Hematopoietic multipotent progenitor cell treated with erythropoietin and hydrocortisone succinate and interleukin-3 and kit ligand, for 6 days (in vitro differentiated cells): ENCODE measurements at regions not wholly inside any gene's neighbourhood (a gene's known extent, or its start where the extent isn't known, plus 50 kb on each side); places are given as distances from the start of the nearest gene placed in this dataset.

Experiments used
- DNase-seq: peaks from one replicate; pipeline ENCODE4 v3.0.0-alpha.2; 2015

GRCh38 chr20:11001764-11002540 lies 328.2 kb upstream of the JAG1 start:
- DNase-seq: no peak

GRCh38 chr20:11003341-11003740 lies 329.5 kb upstream of the JAG1 start:
- DNase-seq: no peak

DNA sequence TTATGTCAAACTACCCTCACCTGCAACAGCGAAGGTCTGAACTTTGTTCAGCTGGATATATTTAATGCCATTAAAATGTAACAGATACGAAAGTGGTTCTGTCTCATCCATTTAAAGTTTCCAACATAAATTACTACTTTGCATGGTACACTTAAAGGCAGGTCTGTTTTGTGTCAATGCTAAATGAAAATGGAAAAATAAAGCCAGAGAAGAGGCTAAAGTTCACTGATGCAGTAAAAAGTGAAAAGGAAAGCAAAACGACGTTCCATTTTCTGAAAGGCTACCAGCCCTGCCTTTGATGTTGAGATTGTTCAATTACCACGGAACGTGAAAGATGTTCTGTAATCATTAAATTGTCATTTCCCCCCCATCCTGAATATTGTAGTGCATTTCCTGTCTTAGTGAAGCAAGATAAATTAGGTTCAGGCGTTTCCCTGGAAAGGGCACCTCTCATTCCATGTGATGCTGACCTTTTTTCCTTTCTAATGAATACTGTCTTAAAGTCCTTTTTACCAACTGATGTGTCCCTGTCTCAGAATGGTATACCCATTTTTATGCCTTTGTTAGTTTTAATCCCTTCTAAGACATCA lies 334.7 kb upstream of the JAG1 start:
- DNase-seq: no peak

DNA sequence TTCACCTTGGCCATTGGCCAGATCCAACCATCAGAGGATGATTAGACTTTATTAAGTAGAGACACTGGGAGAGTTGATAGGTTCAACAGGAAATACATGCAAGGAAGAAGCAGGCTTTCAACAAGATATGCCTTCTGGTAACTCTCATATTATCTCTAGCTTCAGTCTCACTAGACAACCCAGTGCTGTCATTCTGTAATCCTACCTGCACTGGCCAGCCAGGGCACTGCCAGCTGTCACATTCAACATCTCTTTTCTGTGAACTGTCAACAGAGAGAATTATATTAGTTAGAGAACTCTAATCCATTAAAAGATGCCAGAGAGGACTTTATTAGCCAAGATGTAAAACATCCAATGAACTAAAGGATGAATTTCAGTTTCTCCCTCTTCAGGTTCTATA lies 337.9 kb upstream of the JAG1 start:
- no peak for DNase-seq

DNA sequence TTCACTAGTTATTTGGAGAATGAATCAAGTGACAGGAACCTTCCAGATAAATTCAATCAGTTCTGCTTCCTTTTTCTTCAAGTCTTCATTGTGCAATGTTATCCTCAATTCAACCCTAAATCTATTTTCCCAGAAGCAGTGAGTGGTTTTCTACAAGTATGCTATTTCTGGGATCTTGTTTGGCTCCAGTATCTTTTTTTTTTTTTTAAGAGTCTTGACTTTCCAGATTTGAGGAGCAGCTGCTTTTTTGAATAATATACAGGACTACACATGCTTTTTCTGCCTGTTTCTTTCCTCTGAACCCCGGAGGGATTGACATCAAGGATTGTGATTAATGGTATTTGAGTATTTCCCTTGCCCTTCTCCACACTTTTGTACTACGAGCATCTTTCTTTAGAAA lies 339.2 kb upstream of the JAG1 start:
- no peak for DNase-seq

DNA sequence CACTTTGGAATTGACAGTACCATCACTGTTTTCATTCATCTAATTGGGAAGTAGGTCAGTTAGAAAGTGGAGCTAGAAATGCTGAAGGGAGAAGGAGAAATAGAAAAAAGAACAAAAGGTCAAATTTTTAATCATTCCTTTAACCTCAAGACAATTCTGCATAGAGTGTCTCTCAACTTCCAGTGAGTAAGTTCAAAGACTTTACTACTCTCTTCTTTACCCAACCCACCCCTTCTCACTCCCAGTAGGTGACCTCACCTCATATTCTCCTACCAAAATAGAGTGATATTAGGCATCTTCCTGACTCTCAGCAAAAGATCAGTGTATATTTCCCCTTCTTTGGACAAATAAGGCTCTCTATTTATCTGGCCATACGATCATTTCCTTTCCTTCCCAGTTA lies 340.0 kb upstream of the JAG1 start:
- no peak for DNase-seq

DNA sequence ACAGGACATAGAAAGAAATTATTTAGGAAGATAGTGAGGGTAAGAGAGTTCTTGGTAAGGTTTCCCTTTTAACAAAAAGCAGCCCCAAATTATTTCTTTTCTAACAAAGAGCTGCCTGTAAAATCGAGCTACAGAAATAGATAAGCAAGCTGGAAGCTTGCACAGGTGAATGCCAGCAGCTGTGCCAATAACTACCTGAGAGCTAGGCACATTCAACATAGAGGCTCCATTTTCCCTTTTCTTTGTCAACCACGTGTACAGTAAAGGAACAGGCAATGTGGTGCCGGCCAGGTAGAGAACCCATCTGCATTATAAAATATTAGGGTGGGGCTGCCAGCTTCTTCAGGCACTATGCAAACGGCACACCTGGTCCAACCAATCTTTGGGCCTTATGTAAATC lies 341.6 kb upstream of the JAG1 start:
- DNase-seq: no peak

- no peak for DNase-seq
These were observed 343.6 kb upstream of the JAG1 start for GRCh38 chr20:11017446-11017845.

GRCh38 chr20:11018668-11019170 lies 344.9 kb upstream of the JAG1 start:
- DNase-seq: no peak

- no peak for DNase-seq
These were observed 346.9 kb upstream of the JAG1 start for GRCh38 chr20:11020712-11021111.

DNA sequence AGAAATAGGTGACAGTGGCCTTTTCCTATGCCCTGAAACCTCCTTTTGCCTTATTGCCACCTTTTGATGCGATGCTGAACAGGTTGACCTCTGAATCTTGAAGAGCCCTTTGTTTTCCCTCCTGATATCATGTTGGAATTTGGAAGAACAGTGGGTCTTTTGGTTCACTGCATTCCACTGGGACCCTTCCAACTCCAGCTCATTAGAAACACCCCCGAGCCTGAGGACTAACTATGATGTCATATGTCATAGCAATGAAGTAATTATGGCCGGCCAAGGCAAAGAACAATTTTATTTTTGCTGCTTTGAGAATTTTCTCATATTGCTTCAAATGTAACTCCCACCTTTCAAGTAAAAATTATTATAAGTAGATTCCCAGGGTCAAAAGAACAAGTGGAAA lies 353.4 kb upstream of the JAG1 start:
- DNase-seq: no peak

GRCh38 chr20:11030351-11030750 lies 356.6 kb upstream of the JAG1 start:
- DNase-seq: no peak

GRCh38 chr20:11031300-11031699 lies 357.5 kb upstream of the JAG1 start:
- no peak for DNase-seq

- no peak for DNase-seq
These were observed 358.8 kb upstream of the JAG1 start for GRCh38 chr20:11032611-11033010.

GRCh38 chr20:11034025-11034424 lies 360.2 kb upstream of the JAG1 start:
- DNase-seq: no peak

DNA sequence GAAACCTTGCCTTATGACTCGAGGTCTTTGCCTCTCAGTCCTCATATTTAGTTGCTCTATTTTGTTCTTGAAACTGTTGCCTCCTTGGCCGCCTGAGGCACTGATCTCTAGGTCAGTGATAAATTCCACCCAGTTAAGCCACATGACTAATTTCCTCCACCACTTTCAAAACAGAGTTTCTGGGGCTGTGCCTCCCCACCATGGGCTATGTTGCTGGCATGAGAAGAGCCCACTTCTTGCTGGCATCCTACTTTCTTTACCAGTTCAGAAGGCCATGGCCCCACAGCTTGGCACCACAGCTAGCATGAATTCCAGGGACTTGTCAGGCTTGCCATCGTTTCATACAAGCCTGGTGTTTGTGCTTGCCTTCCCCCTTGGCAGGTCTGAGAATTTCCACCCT lies 361.4 kb upstream of the JAG1 start:
- DNase-seq: no peak

GRCh38 chr20:11041396-11041795 lies 367.6 kb upstream of the JAG1 start:
- no peak for DNase-seq

- DNase-seq: no peak
These were observed 369.2 kb upstream of the JAG1 start for GRCh38 chr20:11043001-11043400.

DNA sequence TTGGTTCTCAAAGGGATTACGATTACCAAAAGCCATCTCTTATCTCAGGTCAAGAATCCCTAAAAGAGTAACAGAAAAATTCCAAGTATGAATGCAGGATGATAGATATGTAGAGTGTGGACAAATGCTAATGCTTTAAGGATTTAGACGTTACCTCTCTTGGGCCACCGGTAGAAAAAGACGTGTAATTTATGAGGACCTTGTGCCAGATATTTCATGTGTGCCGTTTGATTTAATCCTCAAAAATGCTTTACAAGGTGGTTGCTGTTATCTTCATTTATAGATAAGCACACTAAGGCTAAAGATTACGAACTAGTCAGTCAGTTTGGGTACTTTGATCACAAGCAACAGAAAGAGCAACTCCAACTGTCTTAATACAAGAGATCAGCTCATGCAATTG lies 370.8 kb upstream of the JAG1 start:
- no peak for DNase-seq

DNA sequence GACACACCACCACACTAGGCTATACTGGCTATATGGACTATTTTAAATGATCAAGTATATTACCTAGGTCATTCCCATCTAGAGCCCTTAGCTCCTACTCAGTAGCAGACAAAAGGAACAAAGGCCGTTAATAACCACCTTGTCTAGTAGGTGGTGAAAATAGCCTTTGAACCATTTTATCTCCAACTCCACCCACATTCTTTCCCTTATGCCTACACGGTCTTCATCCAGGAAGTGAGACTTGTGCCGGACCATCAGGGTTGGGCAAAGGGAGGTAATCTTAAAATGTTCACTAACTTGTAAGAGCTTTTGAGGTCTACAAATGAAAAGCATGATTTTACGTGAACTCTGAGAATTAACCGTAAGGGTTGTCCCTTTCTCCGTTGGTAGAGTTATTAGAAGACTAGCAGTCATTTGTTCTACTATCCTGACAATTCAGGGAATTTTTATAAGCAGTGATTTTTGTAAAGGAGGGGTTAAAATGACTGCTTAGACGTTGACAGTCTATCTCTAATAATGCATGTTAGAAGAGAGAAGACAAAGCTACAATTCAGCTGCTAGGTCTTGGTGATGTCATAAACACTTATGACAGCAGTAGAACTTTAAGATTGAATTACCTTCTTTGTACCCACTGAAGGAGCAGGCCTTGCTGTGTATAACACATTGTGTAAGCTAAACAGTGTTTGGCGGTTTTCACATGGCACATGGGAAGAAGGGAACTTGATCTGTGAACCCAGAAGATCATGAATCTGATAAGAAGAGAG lies 371.8 kb upstream of the JAG1 start:
- DNase-seq: no peak

GRCh38 chr20:11047559-11047958 lies 373.8 kb upstream of the JAG1 start:
- DNase-seq: no peak

DNA sequence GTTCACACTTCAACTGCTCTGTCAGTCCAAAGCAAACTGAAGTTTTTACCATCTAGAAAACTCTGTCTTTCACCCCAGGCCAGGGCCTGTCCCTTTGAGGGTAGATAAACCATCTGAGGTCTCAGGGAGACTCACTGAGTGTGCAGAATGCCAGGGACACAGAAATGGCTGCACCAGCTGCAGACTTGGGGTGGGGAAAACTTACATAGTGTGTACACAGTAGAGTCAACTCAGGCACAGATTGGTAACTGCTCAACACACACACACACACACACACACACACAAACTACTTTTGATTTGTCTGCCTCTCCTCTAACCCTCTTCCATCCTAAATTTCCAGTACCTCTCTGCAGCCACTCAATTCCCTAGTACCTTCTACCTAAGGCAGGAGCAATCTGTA lies 374.9 kb upstream of the JAG1 start:
- no peak for DNase-seq

DNA sequence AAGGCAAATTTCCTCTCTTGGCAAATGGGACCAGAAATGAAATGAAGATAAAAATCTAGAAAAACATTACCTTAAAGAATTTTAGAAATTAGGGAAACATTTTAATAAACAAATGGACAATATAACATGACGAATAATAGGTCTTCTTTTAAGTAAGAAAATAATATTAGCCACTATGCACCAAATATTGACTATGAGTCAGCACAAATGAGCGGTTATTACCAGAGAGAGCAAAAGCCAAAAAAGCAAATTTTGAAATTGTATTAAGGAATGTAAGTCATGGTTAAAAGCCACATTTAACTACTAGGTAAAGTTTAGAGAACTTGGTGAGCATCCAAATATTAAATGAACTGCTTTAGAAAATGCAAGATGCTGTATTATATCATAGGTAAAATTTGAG lies 376.6 kb upstream of the JAG1 start:
- no peak for DNase-seq

DNA sequence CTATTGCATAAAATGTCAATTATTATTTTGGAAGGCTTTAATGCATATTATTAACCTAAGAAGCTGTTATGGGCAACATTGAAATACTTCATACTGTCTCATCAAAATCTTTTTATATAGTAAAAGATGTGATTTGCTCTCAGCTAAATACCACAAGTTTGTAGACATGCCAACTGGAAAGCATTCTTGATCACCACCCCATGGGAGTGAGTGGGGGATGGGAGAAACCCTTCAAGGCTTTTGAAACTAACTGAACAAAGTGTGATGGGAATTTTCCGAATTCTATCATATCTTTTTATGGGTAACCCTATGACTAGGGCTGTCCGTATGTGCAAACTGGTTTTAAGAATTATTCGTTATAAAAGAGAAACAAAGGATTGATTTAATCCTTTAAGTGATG lies 377.3 kb upstream of the JAG1 start:
- no peak for DNase-seq
